Hepatocyte (in vitro differentiated cells): ENCODE measurements at regions not wholly inside any gene's neighbourhood (a gene's known extent, or its start where the extent isn't known, plus 50 kb on each side); places are given as distances from the start of the nearest gene placed in this dataset.

Experiments
- EZH2 ChIP-seq: fragments of 200-600 bp; sonication (generic); IDR thresholded peaks from 2 replicates; pipeline ENCODE4 v1.6.1; 2016; ENCODE audit warnings: antibody characterized with exemption, mild to moderate bottlenecking, borderline replicate concordance
- EZH2phosphoT487 ChIP-seq: fragments of 200-600 bp; sonication (generic); IDR thresholded peaks from one replicate; pipeline ENCODE4 v1.6.1; 2018; ENCODE audit warnings: antibody characterized with exemption, mild to moderate bottlenecking, low read depth, moderate library complexity; ENCODE audit not compliant: unreplicated experiment, severe bottlenecking
- TF ChIP-seq, protein P1 (sequence below): fragments of 200-600 bp; sonication (generic); IDR thresholded peaks from 2 replicates; pipeline ENCODE4 v1.5.1; 2016; ENCODE audit warnings: antibody characterized with exemption, mild to moderate bottlenecking; ENCODE audit not compliant: poor library complexity

DNA sequence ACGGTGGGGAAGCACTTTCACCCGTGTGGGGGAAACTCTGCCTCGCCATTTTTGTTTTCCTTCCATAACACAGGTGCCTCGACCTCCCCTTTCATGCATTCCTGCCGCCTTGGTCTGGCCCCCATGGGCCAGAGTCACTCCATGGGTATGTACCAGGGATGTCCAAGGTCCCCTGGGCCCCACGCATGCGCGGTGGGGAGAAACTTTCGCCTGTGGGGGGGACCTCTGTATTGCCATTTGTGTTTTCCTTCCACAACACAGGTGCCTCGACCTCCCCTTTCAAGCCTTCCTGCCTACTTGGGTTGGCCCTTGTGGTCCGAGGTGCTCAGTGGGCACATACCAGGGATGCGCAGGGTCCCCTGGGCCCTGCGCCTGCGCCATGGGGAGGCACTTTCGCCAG, 345.8 kb downstream of the ALG10 start:
- TF ChIP-seq, protein P1, sequence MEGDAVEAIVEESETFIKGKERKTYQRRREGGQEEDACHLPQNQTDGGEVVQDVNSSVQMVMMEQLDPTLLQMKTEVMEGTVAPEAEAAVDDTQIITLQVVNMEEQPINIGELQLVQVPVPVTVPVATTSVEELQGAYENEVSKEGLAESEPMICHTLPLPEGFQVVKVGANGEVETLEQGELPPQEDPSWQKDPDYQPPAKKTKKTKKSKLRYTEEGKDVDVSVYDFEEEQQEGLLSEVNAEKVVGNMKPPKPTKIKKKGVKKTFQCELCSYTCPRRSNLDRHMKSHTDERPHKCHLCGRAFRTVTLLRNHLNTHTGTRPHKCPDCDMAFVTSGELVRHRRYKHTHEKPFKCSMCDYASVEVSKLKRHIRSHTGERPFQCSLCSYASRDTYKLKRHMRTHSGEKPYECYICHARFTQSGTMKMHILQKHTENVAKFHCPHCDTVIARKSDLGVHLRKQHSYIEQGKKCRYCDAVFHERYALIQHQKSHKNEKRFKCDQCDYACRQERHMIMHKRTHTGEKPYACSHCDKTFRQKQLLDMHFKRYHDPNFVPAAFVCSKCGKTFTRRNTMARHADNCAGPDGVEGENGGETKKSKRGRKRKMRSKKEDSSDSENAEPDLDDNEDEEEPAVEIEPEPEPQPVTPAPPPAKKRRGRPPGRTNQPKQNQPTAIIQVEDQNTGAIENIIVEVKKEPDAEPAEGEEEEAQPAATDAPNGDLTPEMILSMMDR: no peak
- TF ChIP-seq EZH2phosphoT487 (no peak), EZH2 (no peak)
